WTC11 (cell line): ENCODE measurements at regions not wholly inside any gene's neighbourhood (a gene's known extent, or its start where the extent isn't known, plus 50 kb on each side); places are given as distances from the start of the nearest gene placed in this dataset.

ENCODE experiments used
- ATAC-seq: fragments of 200-7000 bp; cut with Tn5 transposase; 2 replicates; pipeline ENCODE4 v1.10.0; 2021; ENCODE audit warnings: mild to moderate bottlenecking, moderate library complexity
- CTCF ChIA-PET: fragments of 300-600 bp; sonication (Branson Sonifier 250); formaldehyde crosslinking; loops from one replicate; lab custom pipeline; 2021; ENCODE audit warnings: antibody characterized with exemption; lab: Charles Lee
- POLR2A ChIA-PET: fragments of 350-600 bp; sonication (Branson Sonifier 250); formaldehyde crosslinking; loops from one replicate; lab custom pipeline; 2021; ENCODE audit warnings: antibody characterized with exemption; lab: Charles Lee
- DNase-seq: peaks from one replicate; pipeline ENCODE4 v3.0.0; 2021; ENCODE audit warnings: low spot score
- H3K27ac Mint-ChIP-seq: 2 replicates; pipeline ENCODE4 v1.8.0; 2021; ENCODE audit warnings: mixed read lengths
- H3K27me3 Mint-ChIP-seq: 2 replicates; pipeline ENCODE4 v1.8.0; 2021; ENCODE audit warnings: low read depth, mild to moderate bottlenecking, moderate library complexity, mixed read lengths
- H3K36me3 Mint-ChIP-seq: 2 replicates; pipeline ENCODE4 v1.8.0; 2021; ENCODE audit warnings: mixed read lengths
- H3K4me1 Mint-ChIP-seq: 2 replicates; pipeline ENCODE4 v1.8.0; 2022; ENCODE audit warnings: mixed read lengths
- H3K4me3 Mint-ChIP-seq: 2 replicates; pipeline ENCODE4 v1.8.0; 2021; ENCODE audit warnings: mild to moderate bottlenecking, moderate library complexity, mixed read lengths
- H3K9me3 Mint-ChIP-seq: 2 replicates; pipeline ENCODE4 v1.8.0; 2021; ENCODE audit warnings: mixed read lengths
- CBFB ChIP-seq: sonication (generic); formaldehyde crosslinking; IDR thresholded peaks from 2 replicates; pipeline ENCODE4 v1.8.1; 2022; ENCODE audit warnings: mild to moderate bottlenecking, low read depth, missing genetic modification reagents
- IRF1 ChIP-seq: sonication (generic); formaldehyde crosslinking; IDR thresholded peaks from 2 replicates; pipeline ENCODE4 v1.8.0; 2023; ENCODE audit warnings: missing genetic modification reagents
- RORB ChIP-seq: fragments of 250-450 bp; sonication (Bioruptor Pico); IDR thresholded peaks from 2 replicates; pipeline ENCODE4 v1.9.0; 2021; ENCODE audit warnings: mild to moderate bottlenecking
- TEAD4 ChIP-seq: sonication (generic); formaldehyde crosslinking; IDR thresholded peaks from 2 replicates; pipeline ENCODE4 v1.8.0; 2022; ENCODE audit warnings: mild to moderate bottlenecking, missing genetic modification reagents
- TP53 ChIP-seq: sonication (generic); formaldehyde crosslinking; IDR thresholded peaks from 2 replicates; pipeline ENCODE4 v1.8.1; 2023; ENCODE audit warnings: mild to moderate bottlenecking, missing genetic modification reagents
- ZMAT4 ChIP-seq: fragments of 250-450 bp; sonication (Bioruptor Pico); IDR thresholded peaks from 2 replicates; pipeline ENCODE4 v1.9.0; 2021; ENCODE audit warnings: mild to moderate bottlenecking
- ZNF138 ChIP-seq: sonication (generic); formaldehyde crosslinking; conservative IDR thresholded peaks from 2 replicates; pipeline ENCODE4 v1.8.1; 2022; ENCODE audit warnings: mild to moderate bottlenecking, moderate library complexity, missing genetic modification reagents
- ZNF396 ChIP-seq: fragments of 250-450 bp; sonication (Bioruptor Pico); IDR thresholded peaks from 2 replicates; pipeline ENCODE4 v1.8.0; 2021; ENCODE audit warnings: mild to moderate bottlenecking, moderate library complexity, borderline replicate concordance
- ZNF425 ChIP-seq: fragments of 250-450 bp; sonication (Bioruptor Pico); conservative IDR thresholded peaks from 2 replicates; pipeline ENCODE4 v1.9.0; 2021; ENCODE audit warnings: mild to moderate bottlenecking
- TF ChIP-seq, protein P1 (sequence below): sonication (generic); formaldehyde crosslinking; IDR thresholded peaks from 2 replicates; pipeline ENCODE4 v1.8.0; 2022; ENCODE audit warnings: missing genetic modification reagents
- TF ChIP-seq, protein P2 (sequence below): sonication (generic); formaldehyde crosslinking; IDR thresholded peaks from 2 replicates; pipeline ENCODE4 v1.8.1; 2023; ENCODE audit warnings: mild to moderate bottlenecking, moderate library complexity, missing genetic modification reagents
- TF ChIP-seq, protein P3 (sequence below): sonication (generic); formaldehyde crosslinking; IDR thresholded peaks from 2 replicates; pipeline ENCODE4 v1.8.1; 2022; ENCODE audit warnings: missing genetic modification reagents, borderline replicate concordance

DNA sequence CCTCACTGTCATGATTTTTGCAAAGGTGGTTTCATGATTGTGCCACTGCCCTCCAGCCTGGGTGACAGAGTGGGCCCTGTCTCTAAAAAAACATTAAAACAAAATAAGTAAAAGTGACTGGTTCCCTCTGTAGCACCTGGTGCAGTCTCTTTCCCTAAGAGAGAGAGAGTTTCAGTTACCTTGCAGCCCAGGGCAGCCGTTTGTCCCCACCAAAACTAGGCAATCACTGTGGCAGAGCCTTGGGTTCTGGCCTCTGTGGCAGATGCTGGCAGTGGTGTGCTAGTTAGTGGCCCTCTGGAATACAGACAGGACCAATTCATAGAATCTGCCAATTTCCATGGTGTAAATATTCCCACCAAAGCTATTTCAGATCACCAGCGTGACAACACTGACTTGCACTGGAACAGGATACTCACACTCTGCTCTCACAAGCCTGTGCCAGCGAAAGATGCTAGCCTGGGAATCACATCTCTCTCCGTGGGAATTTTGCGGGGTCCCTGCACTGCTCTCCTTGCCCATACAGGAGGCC, 108.7 kb downstream of the TLR5 start (continued):
- TF ChIP-seq, protein P1, sequence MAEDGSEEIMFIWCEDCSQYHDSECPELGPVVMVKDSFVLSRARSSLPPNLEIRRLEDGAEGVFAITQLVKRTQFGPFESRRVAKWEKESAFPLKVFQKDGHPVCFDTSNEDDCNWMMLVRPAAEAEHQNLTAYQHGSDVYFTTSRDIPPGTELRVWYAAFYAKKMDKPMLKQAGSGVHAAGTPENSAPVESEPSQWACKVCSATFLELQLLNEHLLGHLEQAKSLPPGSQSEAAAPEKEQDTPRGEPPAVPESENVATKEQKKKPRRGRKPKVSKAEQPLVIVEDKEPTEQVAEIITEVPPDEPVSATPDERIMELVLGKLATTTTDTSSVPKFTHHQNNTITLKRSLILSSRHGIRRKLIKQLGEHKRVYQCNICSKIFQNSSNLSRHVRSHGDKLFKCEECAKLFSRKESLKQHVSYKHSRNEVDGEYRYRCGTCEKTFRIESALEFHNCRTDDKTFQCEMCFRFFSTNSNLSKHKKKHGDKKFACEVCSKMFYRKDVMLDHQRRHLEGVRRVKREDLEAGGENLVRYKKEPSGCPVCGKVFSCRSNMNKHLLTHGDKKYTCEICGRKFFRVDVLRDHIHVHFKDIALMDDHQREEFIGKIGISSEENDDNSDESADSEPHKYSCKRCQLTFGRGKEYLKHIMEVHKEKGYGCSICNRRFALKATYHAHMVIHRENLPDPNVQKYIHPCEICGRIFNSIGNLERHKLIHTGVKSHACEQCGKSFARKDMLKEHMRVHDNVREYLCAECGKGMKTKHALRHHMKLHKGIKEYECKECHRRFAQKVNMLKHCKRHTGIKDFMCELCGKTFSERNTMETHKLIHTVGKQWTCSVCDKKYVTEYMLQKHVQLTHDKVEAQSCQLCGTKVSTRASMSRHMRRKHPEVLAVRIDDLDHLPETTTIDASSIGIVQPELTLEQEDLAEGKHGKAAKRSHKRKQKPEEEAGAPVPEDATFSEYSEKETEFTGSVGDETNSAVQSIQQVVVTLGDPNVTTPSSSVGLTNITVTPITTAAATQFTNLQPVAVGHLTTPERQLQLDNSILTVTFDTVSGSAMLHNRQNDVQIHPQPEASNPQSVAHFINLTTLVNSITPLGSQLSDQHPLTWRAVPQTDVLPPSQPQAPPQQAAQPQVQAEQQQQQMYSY (CRISPR knock-in tag), result no peak
- TF ChIP-seq ZMAT4 (CRISPR knock-in tag) (no peak), IRF1 (CRISPR knock-in tag) (no peak), RORB (CRISPR knock-in tag) (no peak), TEAD4 (CRISPR knock-in tag) (no peak)
- TF ChIP-seq, protein P2, sequence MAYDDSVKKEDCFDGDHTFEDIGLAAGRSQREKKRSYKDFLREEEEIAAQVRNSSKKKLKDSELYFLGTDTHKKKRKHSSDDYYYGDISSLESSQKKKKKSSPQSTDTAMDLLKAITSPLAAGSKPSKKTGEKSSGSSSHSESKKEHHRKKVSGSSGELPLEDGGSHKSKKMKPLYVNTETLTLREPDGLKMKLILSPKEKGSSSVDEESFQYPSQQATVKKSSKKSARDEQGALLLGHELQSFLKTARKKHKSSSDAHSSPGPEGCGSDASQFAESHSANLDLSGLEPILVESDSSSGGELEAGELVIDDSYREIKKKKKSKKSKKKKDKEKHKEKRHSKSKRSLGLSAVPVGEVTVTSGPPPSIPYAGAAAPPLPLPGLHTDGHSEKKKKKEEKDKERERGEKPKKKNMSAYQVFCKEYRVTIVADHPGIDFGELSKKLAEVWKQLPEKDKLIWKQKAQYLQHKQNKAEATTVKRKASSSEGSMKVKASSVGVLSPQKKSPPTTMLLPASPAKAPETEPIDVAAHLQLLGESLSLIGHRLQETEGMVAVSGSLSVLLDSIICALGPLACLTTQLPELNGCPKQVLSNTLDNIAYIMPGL (CRISPR knock-in tag), result no peak

DNA sequence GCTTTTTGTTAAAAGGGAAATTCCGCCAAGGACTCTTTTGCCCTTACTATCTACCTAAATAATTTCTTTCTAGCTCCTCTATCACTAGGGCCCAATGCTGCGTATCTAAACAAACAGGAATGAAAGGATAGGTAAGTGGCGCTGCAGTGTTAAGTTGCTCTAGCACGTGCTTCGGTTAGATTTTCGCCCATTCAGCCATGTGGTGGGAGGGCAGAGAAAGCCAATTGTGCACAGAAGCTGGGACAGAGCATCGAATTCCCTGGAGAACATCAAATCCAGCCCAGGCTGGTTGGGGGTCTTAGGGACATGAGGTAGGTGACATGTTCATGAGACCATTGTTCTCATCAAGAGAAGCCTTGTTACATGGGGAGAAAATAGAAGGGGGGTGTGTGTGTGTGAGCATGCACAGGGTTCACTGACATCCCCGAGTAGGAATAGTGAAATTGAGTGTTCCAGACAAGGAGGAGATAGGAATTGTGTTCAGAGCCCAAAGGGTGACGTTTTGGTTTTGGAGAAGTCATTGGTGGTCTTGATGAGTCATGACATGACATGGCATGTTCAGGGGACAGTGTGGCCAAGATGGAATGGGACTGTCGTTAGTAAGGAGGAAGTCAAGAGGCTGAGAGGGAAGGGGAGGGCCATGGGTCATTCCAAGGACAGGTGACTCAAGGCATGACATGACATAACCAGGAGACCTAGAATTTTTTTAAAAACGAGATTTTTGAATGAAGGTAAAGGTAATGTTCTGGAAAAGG, 107.1 kb downstream of the TLR5 start:
- TF ChIP-seq ZNF425 (CRISPR knock-in tag), result no peak
- TF ChIP-seq ZNF396 (CRISPR knock-in tag), result no peak
- no peak for TF ChIP-seq ZNF138 (CRISPR knock-in tag)
- TF ChIP-seq, protein P3, sequence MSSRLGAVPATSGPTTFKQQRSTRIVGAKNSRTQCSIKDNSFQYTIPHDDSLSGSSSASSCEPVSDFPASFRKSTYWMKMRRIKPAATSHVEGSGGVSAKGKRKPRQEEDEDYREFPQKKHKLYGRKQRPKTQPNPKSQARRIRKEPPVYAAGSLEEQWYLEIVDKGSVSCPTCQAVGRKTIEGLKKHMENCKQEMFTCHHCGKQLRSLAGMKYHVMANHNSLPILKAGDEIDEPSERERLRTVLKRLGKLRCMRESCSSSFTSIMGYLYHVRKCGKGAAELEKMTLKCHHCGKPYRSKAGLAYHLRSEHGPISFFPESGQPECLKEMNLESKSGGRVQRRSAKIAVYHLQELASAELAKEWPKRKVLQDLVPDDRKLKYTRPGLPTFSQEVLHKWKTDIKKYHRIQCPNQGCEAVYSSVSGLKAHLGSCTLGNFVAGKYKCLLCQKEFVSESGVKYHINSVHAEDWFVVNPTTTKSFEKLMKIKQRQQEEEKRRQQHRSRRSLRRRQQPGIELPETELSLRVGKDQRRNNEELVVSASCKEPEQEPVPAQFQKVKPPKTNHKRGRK (CRISPR knock-in tag), result no peak
- no peak for TF ChIP-seq CBFB (CRISPR knock-in tag)
- no peak for TF ChIP-seq TP53 (CRISPR knock-in tag)
- no peak for TF ChIP-seq RORB (CRISPR knock-in tag)
- Mint-ChIP-seq H3K4me3 (no peak overlapping the region), H3K27ac (no peak overlapping the region), H3K27me3 (peaks cover 7% of the 10 kb centered on the region), H3K4me1 (peaks cover 79% of the 10 kb centered on the region), H3K9me3 (no peaks in the 10 kb centered on the region), H3K36me3 (peaks cover 12% of the 10 kb centered on the region)
- no peak for ATAC-seq
- DNase-seq, result no peak
- CTCF ChIA-PET, result interaction anchor here (0.9 to 1.4 kb wide), 2 partner anchors 54 to 98 kb away, joined by 4 to 10 read pairs; no protein-coding TSS in a partner anchor
- POLR2A ChIA-PET, result no interaction called here
